GM12891 (cell line): ENCODE measurements at regions not wholly inside any gene's neighbourhood (a gene's known extent, or its start where the extent isn't known, plus 50 kb on each side); places are given as distances from the start of the nearest gene placed in this dataset.

Experiments
- PAX5 ChIP-seq: IDR thresholded peaks from 2 replicates; pipeline ENCODE4 v1.6.1; 2011; ENCODE audit warnings: low read length, moderate library complexity, mild to moderate bottlenecking; ENCODE audit not compliant: insufficient read depth, severe bottlenecking
- POLR2A ChIP-seq: IDR thresholded peaks from 2 replicates; pipeline ENCODE4 v1.6.1; 2011; ENCODE audit warnings: low read depth, low read length, control low read depth

- TF ChIP-seq POLR2A: no peak
- no peak for TF ChIP-seq PAX5
Observed at GRCh38 chr10:78450239-78450638, 416.6 kb downstream of the RPS24 start.
